Liver (tissue), 8 donors: ENCODE measurements at regions not wholly inside any gene's neighbourhood (a gene's known extent, or its start where the extent isn't known, plus 50 kb on each side); places are given as distances from the start of the nearest gene placed in this dataset.

Experiments used
- DNase-seq: peaks from one replicate; pipeline ENCODE4 v3.0.0-alpha.2; 2017; ENCODE audit warnings: low spot score
- H3K27ac ChIP-seq, 2 donors: one replicate each; pipeline ENCODE4 v1.7.0; 2013; ENCODE audit warnings: inconsistent platforms in 2 of 2, low read length in 2 of 2, control low read depth in 1 of 2, low read depth in 1 of 2, mild to moderate bottlenecking in 1 of 2
- H3K27me3 ChIP-seq, 4 donors: one replicate each; pipeline versions ENCODE4 v1.6.1 to v1.7.0; 2013; ENCODE audit warnings: low read length in 3 of 4, inconsistent platforms in 1 of 4, mild to moderate bottlenecking in 1 of 4, moderate library complexity in 1 of 4; ENCODE audit not compliant: control insufficient read depth in 4 of 4, insufficient read depth in 4 of 4
- H3K36me3 ChIP-seq, 4 donors: one replicate each; pipeline versions ENCODE4 v1.6.1 to v1.7.0; 2013; ENCODE audit warnings: low read length in 3 of 4, mild to moderate bottlenecking in 3 of 4, low read depth in 1 of 4, moderate library complexity in 1 of 4; ENCODE audit not compliant: control insufficient read depth in 4 of 4, insufficient read depth in 3 of 4
- H3K4me1 ChIP-seq, 4 donors: one replicate each; pipeline versions ENCODE4 v1.6.1 to v1.7.0; 2013; ENCODE audit warnings: low read length in 3 of 4, mild to moderate bottlenecking in 3 of 4, moderate library complexity in 1 of 4; ENCODE audit not compliant: control insufficient read depth in 4 of 4, insufficient read depth in 4 of 4
- H3K4me3 ChIP-seq, 3 donors: one replicate each; pipeline versions ENCODE4 v1.6.1 to v1.7.0; 2013; ENCODE audit warnings: low read length in 3 of 3, control low read depth in 1 of 3, low read depth in 1 of 3, mild to moderate bottlenecking in 1 of 3
- H3K9ac ChIP-seq, 2 donors: one replicate each; pipeline ENCODE4 v1.7.0; 2013; ENCODE audit warnings: low read length in 2 of 2, mild to moderate bottlenecking in 2 of 2, moderate library complexity in 2 of 2, control low read depth in 1 of 2, low read depth in 1 of 2
- H3K9me3 ChIP-seq, 4 donors: one replicate each; pipeline versions ENCODE4 v1.6.1 to v1.7.0; 2013; ENCODE audit warnings: low read length in 3 of 4; ENCODE audit not compliant: control insufficient read depth in 4 of 4
- ATF3 ChIP-seq: IDR thresholded peaks from 2 replicates; pipeline ENCODE4 v1.6.1; 2016; ENCODE audit warnings: antibody characterized with exemption
- CTCF ChIP-seq: fragments of 150-350 bp; IDR thresholded peaks from 2 replicates; pipeline ENCODE4 v1.5.1; 2017; ENCODE audit warnings: improper control_type of control experiment, low read depth, low read length; ENCODE audit not compliant: missing input control
- EGR1 ChIP-seq, 2 donors: IDR thresholded peaks; 2 replicates each; pipeline ENCODE4 v1.6.1; 2016 to 2018; ENCODE audit warnings: antibody characterized with exemption in 2 of 2, low read depth in 2 of 2
- FOXA1 ChIP-seq: IDR thresholded peaks from 2 replicates; pipeline ENCODE4 v1.6.1; 2016; ENCODE audit warnings: antibody characterized with exemption
- FOXA2 ChIP-seq: IDR thresholded peaks from 2 replicates; pipeline ENCODE4 v1.6.1; 2016; ENCODE audit warnings: antibody characterized with exemption
- GABPA ChIP-seq, 2 donors: IDR thresholded peaks in 1 of 2; conservative IDR thresholded peaks in 1 of 2; 2 replicates each; pipeline ENCODE4 v1.6.1; 2016; ENCODE audit warnings: antibody characterized with exemption in 2 of 2, mild to moderate bottlenecking in 1 of 2, moderate library complexity in 1 of 2
- HNF4A ChIP-seq, 2 donors: conservative IDR thresholded peaks; 2 replicates each; pipeline ENCODE4 v1.6.1; 2016; ENCODE audit warnings: antibody characterized with exemption in 2 of 2, mild to moderate bottlenecking in 2 of 2
- HNF4G ChIP-seq: IDR thresholded peaks from 2 replicates; pipeline ENCODE4 v1.6.1; 2016; ENCODE audit warnings: antibody characterized with exemption
- JUND ChIP-seq, 2 donors: IDR thresholded peaks; 2 replicates each; pipeline ENCODE4 v1.6.1; 2016; ENCODE audit warnings: antibody characterized with exemption in 2 of 2
- NR2F2 ChIP-seq: IDR thresholded peaks from 2 replicates; pipeline ENCODE4 v1.6.1; 2016; ENCODE audit warnings: antibody characterized with exemption
- RAD21 ChIP-seq, 2 donors: IDR thresholded peaks; 2 replicates each; pipeline ENCODE4 v1.6.1; 2016; ENCODE audit warnings: antibody characterized with exemption in 2 of 2, mild to moderate bottlenecking in 2 of 2
- RXRA ChIP-seq, 2 donors: IDR thresholded peaks; 2 replicates each; pipeline ENCODE4 v1.6.1; 2017 to 2018; ENCODE audit warnings: antibody characterized with exemption in 2 of 2, mild to moderate bottlenecking in 1 of 2
- SP1 ChIP-seq: IDR thresholded peaks from 2 replicates; pipeline ENCODE4 v1.6.1; 2018; ENCODE audit warnings: antibody characterized with exemption, mild to moderate bottlenecking
- TAF1 ChIP-seq: conservative IDR thresholded peaks from 2 replicates; pipeline ENCODE4 v1.6.1; 2016; ENCODE audit warnings: antibody characterized with exemption, mild to moderate bottlenecking
- YY1 ChIP-seq: IDR thresholded peaks from 2 replicates; pipeline ENCODE4 v1.6.1; 2016; ENCODE audit warnings: antibody characterized with exemption, mild to moderate bottlenecking
- WGBS: extraction: QIAGEN DNeasy Blood & Tissue Kit; methylation state at CpG from one replicate; pipeline ENCODE4 v1.1.7; 2013; 5-methylcytosine and 5-hydroxymethylcytosine counted together
- TF ChIP-seq, protein P1 (sequence below): IDR thresholded peaks from 2 replicates; pipeline ENCODE4 v1.6.1; 2016; ENCODE audit warnings: antibody characterized with exemption
- TF ChIP-seq, protein P2 (sequence below): IDR thresholded peaks from 2 replicates; pipeline ENCODE4 v1.6.1; 2016; ENCODE audit warnings: antibody characterized with exemption, mild to moderate bottlenecking
- donor health status: healthy.
- donor health status: healthy.
- donor health status: healthy.
- donor health status: healthy.
- donor health status: healthy.

DNA sequence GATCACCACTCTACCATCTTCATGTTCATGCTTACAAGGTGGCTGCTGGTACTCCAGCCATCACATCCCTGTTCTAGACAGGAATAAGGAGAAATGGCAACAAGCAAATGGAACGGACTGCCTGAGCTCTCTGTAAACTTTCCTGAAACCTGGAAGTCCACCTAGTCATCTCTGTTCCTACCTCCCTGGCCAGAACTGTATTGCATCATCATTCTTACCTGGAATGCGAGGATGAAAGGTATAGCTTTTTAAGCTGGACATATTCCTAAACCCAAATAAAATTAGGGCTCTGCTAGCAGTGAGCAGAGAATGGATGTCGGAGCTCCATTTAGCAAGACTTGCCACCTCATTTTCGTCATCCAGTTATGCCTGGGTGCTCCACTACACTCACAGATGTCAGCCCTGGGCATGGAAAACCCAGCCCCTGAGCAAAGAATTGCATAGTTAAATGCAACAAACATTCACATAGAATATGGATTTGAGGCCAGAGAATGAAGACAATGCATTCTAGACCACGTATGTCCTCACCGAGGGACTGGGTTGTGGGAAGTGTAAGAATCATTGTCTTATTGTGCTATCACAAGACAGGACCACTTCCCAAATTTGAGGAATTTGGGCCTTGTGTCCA lies 214.3 kb upstream of the CDYL start:
- no peak for TF ChIP-seq HNF4A (conservative IDR thresholded peaks at IDR 0.05)
- no peak for TF ChIP-seq GABPA (IDR thresholded peaks at IDR 0.05 in 1 of 2, conservative IDR thresholded peaks at IDR 0.05 in 1 of 2)
- TF ChIP-seq RXRA (IDR thresholded peaks at IDR 0.05): no peak
- TF ChIP-seq TAF1: no peak
- TF ChIP-seq FOXA2: no peak
- no peak for TF ChIP-seq HNF4G
- no peak for TF ChIP-seq NR2F2
- no peak for TF ChIP-seq EGR1 (IDR thresholded peaks at IDR 0.05; ENCODE audit: low read depth in 2 of 2)
- no peak for TF ChIP-seq SP1
- no peak for TF ChIP-seq FOXA1
- TF ChIP-seq, protein P1, sequence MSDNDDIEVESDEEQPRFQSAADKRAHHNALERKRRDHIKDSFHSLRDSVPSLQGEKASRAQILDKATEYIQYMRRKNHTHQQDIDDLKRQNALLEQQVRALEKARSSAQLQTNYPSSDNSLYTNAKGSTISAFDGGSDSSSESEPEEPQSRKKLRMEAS: no peak
- no peak for TF ChIP-seq RAD21 (IDR thresholded peaks at IDR 0.05)
- TF ChIP-seq CTCF: no peak
- no peak for TF ChIP-seq JUND (IDR thresholded peaks at IDR 0.05)
- no peak for TF ChIP-seq YY1
- no peak for TF ChIP-seq ATF3
- no peaks in the 10 kb centered on the region for H3K27me3 ChIP-seq
- no peak overlapping the region for H3K9ac ChIP-seq
- no peaks in the 10 kb centered on the region for H3K4me1 ChIP-seq
- no peak overlapping the region for H3K27ac ChIP-seq
- no peaks in the 10 kb centered on the region for H3K9me3 ChIP-seq
- 90% methylated on average over 6 of the region's 6 CpGs for WGBS
- no peak for DNase-seq
- H3K4me3 ChIP-seq: no peak overlapping the region
- H3K36me3 ChIP-seq: no peaks in the 10 kb centered on the region

GRCh38 chr6:4561078-4561435 lies 215.1 kb upstream of the CDYL start:
- DNase-seq: no peak
- no peak overlapping the region for H3K4me3 ChIP-seq
- TF ChIP-seq HNF4A (conservative IDR thresholded peaks at IDR 0.05) (no peak), TAF1 (no peak), RXRA (IDR thresholded peaks at IDR 0.05) (no peak), CTCF (no peak)
- TF ChIP-seq, protein P1: no peak
- TF ChIP-seq, protein P2, sequence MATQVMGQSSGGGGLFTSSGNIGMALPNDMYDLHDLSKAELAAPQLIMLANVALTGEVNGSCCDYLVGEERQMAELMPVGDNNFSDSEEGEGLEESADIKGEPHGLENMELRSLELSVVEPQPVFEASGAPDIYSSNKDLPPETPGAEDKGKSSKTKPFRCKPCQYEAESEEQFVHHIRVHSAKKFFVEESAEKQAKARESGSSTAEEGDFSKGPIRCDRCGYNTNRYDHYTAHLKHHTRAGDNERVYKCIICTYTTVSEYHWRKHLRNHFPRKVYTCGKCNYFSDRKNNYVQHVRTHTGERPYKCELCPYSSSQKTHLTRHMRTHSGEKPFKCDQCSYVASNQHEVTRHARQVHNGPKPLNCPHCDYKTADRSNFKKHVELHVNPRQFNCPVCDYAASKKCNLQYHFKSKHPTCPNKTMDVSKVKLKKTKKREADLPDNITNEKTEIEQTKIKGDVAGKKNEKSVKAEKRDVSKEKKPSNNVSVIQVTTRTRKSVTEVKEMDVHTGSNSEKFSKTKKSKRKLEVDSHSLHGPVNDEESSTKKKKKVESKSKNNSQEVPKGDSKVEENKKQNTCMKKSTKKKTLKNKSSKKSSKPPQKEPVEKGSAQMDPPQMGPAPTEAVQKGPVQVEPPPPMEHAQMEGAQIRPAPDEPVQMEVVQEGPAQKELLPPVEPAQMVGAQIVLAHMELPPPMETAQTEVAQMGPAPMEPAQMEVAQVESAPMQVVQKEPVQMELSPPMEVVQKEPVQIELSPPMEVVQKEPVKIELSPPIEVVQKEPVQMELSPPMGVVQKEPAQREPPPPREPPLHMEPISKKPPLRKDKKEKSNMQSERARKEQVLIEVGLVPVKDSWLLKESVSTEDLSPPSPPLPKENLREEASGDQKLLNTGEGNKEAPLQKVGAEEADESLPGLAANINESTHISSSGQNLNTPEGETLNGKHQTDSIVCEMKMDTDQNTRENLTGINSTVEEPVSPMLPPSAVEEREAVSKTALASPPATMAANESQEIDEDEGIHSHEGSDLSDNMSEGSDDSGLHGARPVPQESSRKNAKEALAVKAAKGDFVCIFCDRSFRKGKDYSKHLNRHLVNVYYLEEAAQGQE: no peak
- no peaks in the 10 kb centered on the region for H3K9me3 ChIP-seq
- no peak overlapping the region for H3K9ac ChIP-seq
- H3K4me1 ChIP-seq: no peaks in the 10 kb centered on the region
- H3K36me3 ChIP-seq: no peaks in the 10 kb centered on the region
- WGBS: 79% methylated on average over 3 of the region's 3 CpGs
- no peaks in the 10 kb centered on the region for H3K27me3 ChIP-seq
- no peak overlapping the region for H3K27ac ChIP-seq
